Urinary bladder (tissue), 3 donors: ENCODE measurements at regions not wholly inside any gene's neighbourhood (a gene's known extent, or its start where the extent isn't known, plus 50 kb on each side); places are given as distances from the start of the nearest gene placed in this dataset.

Experiments
- DNase-seq: peaks from one replicate; pipeline ENCODE4 v3.0.0-alpha.2; 2015; ENCODE audit errors: extremely low spot score
- H3K27ac ChIP-seq: one replicate; pipeline ENCODE4 v1.5.1; 2013; ENCODE audit warnings: low read depth, mild to moderate bottlenecking, moderate library complexity
- H3K36me3 ChIP-seq: one replicate; pipeline ENCODE4 v1.6.1; 2013; ENCODE audit warnings: mild to moderate bottlenecking, moderate library complexity; ENCODE audit not compliant: insufficient read depth
- H3K4me1 ChIP-seq: one replicate; pipeline ENCODE4 v1.6.1; 2013; ENCODE audit warnings: mild to moderate bottlenecking, moderate library complexity; ENCODE audit not compliant: insufficient read depth
- H3K4me3 ChIP-seq: one replicate; pipeline ENCODE4 v1.5.1; 2013; ENCODE audit warnings: low read depth, low read length
- WGBS: extraction: QIAGEN DNeasy Blood & Tissue Kit; methylation state at CpG from one replicate; pipeline ENCODE4 v1.1.7; 2013; 5-methylcytosine and 5-hydroxymethylcytosine counted together
- donor health status: healthy with polysubstance abuse.
- donor health status: healthy.

DNA sequence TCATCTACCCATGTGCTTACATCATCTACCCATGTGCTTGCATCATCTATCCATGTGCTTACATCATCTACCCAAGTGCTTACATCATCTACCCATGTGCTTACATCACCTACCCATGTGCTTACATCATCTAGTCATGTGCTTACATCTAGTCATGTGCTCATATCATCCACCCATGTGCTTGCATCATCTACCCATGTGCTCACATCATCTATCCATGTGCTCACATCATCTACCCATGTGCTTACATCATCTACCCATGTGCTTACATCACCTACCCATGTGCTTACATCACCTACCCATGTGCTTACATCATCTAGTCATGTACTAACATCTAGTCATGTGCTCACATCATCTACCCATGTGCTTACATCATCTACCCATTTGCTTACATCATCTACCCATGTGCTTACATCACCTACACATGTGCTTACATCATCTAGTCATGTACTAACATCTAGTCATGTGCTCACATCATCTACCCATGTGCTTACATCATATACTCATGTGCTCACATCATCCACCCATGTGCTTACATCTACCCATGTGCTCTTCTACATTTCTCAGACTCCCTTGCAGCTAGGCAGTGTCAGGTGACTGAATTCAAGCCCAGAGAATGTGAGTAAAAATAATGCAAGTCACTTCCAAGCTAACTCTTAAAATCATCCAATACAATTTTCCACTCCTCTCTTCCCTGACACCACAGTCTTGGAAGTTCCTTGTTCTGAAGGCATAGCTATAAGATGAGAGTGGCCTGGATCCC lies 196.8 kb downstream of the CBLN1 start:
- Histone ChIP-seq H3K4me3 (no peak overlapping the region), H3K36me3 (no peaks in the 10 kb centered on the region), H3K4me1 (no peaks in the 10 kb centered on the region), H3K27ac (no peak overlapping the region)
- no peak for DNase-seq

GRCh38 chr16:49081554-49081953 lies 200.1 kb downstream of the CBLN1 start:
- no peaks in the 10 kb centered on the region for H3K36me3 ChIP-seq
- H3K27ac ChIP-seq, result no peak overlapping the region
- WGBS, result 54% methylated on average over 3 of the region's 3 CpGs
- no peaks in the 10 kb centered on the region for H3K4me1 ChIP-seq
- H3K4me3 ChIP-seq, result no peak overlapping the region
- no peak for DNase-seq

DNA sequence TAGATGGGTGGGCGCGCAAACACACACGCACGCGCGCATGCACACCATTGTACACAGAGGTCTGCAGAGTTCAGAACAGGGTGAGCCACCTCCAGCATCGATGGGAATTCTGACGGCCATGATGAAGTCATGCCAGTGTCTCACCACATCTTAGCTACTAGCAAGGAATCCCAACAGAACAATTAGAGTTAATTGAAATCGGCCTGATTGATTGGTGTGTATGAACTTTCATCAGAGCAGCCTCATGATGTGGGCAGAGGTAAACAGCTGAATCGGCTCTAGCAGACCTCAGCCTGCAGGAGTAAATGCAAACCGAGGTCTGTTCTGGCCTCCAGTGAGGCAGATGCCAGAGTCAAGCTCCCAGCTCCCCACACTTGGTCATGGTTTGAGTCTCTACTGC lies 200.6 kb downstream of the CBLN1 start:
- WGBS, result 92% methylated on average over 11 of the region's 11 CpGs
- Histone ChIP-seq H3K4me1 (no peaks in the 10 kb centered on the region), H3K27ac (no peak overlapping the region), H3K36me3 (no peaks in the 10 kb centered on the region), H3K4me3 (no peak overlapping the region)
- no peak for DNase-seq

DNA sequence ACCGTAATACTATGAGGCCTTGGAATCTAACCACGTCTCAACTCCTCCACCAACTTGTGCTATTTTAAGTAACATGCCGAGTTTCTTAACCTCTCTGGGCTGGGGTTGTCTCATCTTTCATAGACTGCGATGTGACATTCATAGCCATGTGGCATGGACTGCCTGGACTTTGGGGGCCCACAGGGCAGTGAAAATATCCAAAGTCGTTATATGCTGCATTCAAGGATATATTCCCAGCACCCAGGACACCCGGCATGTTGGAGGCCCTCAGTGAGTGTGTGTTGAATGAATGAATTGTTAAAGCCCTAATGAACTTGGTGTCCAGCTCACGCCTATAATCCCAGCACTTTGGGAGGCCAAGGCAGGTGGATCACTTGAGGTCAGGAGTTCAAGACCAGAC lies 203.1 kb downstream of the CBLN1 start:
- Histone ChIP-seq H3K4me3 (no peak overlapping the region), H3K36me3 (no peaks in the 10 kb centered on the region), H3K27ac (no peak overlapping the region), H3K4me1 (no peaks in the 10 kb centered on the region)
- WGBS, result 89% methylated on average over 7 of the region's 7 CpGs
- no peak for DNase-seq

- WGBS, result 96% methylated on average over 1 of the region's 1 CpG
- no peak for DNase-seq
- H3K27ac ChIP-seq, result no peak overlapping the region
- H3K36me3 ChIP-seq, result no peaks in the 10 kb centered on the region
- no peak overlapping the region for H3K4me3 ChIP-seq
- no peaks in the 10 kb centered on the region for H3K4me1 ChIP-seq
These were observed 203.5 kb downstream of the CBLN1 start for GRCh38 chr16:49078104-49078503.

GRCh38 chr16:49075709-49076108 lies 205.9 kb downstream of the CBLN1 start:
- WGBS, result 84% methylated on average over 3 of the region's 3 CpGs
- no peaks in the 10 kb centered on the region for H3K36me3 ChIP-seq
- no peak overlapping the region for H3K4me3 ChIP-seq
- no peak for DNase-seq
- H3K4me1 ChIP-seq, result no peaks in the 10 kb centered on the region
- no peak overlapping the region for H3K27ac ChIP-seq

- H3K27ac ChIP-seq, result no peak overlapping the region
- no peaks in the 10 kb centered on the region for H3K4me1 ChIP-seq
- H3K4me3 ChIP-seq, result no peak overlapping the region
- 84% methylated on average over 5 of the region's 5 CpGs for WGBS
- DNase-seq, result no peak
- H3K36me3 ChIP-seq, result no peaks in the 10 kb centered on the region
These were observed 213.4 kb downstream of the CBLN1 start for GRCh38 chr16:49068224-49068623.

- Histone ChIP-seq H3K4me3 (no peak overlapping the region), H3K27ac (no peak overlapping the region), H3K36me3 (no peaks in the 10 kb centered on the region), H3K4me1 (no peaks in the 10 kb centered on the region)
- 69% methylated on average over 4 of the region's 4 CpGs for whole genome bisulfite sequencing
- DNase-seq, result no peak
These were observed 213.9 kb downstream of the CBLN1 start for GRCh38 chr16:49067776-49068175.

DNA sequence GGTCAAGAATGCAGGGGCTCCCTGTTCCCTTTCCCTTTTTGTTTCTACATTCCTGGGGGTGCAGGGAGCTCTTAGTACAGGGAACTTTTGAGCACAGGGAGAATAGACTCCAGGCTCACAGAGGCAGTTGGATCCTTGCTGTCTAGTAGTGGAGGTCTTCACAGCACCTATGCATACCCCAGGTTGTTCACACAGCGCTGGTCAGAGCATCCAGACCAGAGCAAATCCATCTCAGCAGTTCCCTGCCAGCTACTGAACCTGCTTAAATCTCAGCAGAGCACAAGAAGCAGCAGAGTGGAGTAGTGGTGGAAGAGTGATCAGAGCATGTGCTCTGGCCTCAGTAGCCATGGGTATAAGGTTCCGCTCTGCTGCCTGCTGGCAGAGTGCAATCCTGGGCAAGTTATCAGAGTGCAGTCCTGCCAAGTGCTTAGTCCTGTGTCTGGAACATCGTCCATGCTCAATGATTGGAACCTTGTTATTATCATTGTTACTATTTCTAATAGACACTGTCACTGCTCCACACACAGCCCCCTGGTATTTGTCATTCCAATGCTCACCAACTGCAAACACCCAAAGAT lies 220.4 kb downstream of the CBLN1 start:
- no peak overlapping the region for H3K4me3 ChIP-seq
- DNase-seq, result no peak
- no peak overlapping the region for H3K27ac ChIP-seq
- 71% methylated on average over 3 of the region's 3 CpGs for WGBS
- H3K36me3 ChIP-seq, result no peaks in the 10 kb centered on the region
- no peaks in the 10 kb centered on the region for H3K4me1 ChIP-seq

DNA sequence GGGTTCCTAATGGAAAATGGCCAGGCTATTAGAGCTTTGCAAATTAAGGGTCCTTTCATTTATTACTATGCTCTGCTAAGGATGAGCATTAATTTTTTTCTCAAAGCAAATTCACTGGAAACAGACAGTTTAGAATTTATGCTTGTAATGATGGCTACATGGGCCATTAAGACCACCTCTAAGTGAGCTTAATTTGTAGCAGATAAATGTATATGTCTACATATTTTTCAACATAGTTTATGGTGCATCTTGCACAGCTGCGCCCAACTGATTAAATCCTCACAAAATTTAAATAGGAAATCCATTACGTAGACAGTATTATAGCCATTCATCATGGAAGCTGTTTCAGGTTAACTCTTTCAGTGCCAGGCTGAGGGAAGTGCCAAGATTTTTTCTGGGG lies 220.9 kb downstream of the CBLN1 start:
- Histone ChIP-seq H3K4me1 (no peaks in the 10 kb centered on the region), H3K4me3 (no peak overlapping the region), H3K36me3 (no peaks in the 10 kb centered on the region), H3K27ac (no peak overlapping the region)
- 39% methylated on average over 2 of the region's 2 CpGs for WGBS
- DNase-seq, result no peak

GRCh38 chr16:49058382-49058781 lies 223.3 kb downstream of the CBLN1 start:
- H3K4me3 ChIP-seq, result no peak overlapping the region
- no peaks in the 10 kb centered on the region for H3K4me1 ChIP-seq
- DNase-seq, result no peak
- no peak overlapping the region for H3K27ac ChIP-seq
- WGBS, result 92% methylated on average over 2 of the region's 2 CpGs
- no peaks in the 10 kb centered on the region for H3K36me3 ChIP-seq

DNA sequence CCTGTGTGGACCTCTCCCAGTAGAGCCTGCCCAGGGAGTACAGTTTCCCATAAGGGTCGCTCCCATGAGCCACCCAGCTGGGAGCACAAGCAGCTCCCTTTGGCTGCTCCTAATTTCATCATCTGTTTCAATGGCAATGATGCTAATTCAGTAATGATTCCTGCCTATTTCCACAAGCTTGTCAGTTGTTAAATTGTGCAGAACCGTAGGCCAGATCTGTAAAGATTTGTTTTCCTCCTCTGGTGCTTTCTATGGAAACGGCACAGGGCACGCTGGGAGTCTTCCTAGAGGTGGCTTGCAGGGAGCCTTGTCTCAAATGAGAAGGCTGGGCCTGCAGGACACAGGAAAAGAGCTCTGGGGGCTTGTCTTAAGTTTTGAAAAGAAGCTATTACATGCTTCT lies 223.7 kb downstream of the CBLN1 start:
- 43% methylated on average over 4 of the region's 4 CpGs for WGBS
- Histone ChIP-seq H3K27ac (no peak overlapping the region), H3K4me3 (no peak overlapping the region), H3K36me3 (no peaks in the 10 kb centered on the region), H3K4me1 (no peaks in the 10 kb centered on the region)
- DNase-seq, result no peak

DNA sequence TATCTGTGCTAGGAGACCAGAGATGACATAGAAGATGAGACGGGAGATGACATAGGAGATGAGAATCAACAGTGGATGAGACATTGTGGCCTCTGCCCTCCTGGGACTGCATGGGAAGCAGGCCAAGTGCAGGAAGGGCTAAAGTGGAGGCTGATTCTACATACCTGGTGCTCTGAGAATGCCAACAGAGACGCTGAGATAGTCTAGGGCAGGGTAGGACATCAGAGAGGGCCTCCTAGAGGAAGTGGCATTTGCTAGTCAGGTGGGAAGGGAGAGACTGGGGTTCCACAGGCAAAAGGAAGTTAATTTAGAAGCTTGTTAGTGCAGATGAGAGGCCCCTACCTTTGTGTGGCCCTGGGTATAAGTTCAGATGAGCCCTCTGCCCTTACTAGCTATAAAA lies 224.2 kb downstream of the CBLN1 start:
- Histone ChIP-seq H3K36me3 (no peaks in the 10 kb centered on the region), H3K4me3 (no peak overlapping the region), H3K27ac (no peak overlapping the region), H3K4me1 (no peaks in the 10 kb centered on the region)
- no peak for DNase-seq
- WGBS, result 77% methylated on average over 2 of the region's 2 CpGs

DNA sequence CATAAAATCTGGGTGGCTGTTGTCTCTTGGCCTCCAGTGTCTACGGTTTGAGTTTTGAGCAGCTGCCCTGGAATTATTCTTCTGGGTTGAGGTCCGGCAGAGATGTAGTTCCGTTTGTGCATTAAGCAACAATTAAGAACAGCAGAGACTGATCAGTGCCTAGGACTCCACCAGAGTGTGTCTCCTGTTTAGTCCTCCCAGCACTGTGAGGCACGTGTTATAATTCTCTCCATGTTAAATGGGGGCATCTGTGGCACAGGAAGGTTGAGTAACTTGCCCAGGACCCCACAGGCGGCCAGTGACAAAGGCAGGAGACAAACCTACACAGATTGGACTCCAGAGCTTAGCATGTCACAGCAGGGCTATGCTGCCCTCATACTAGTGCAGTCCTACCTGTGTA lies 225.1 kb downstream of the CBLN1 start:
- Histone ChIP-seq H3K4me3 (no peak overlapping the region), H3K4me1 (no peaks in the 10 kb centered on the region), H3K36me3 (no peaks in the 10 kb centered on the region), H3K27ac (no peak overlapping the region)
- no peak for DNase-seq
- 79% methylated on average over 5 of the region's 5 CpGs for WGBS
